Limb (tissue), 2 donors: ENCODE measurements at regions not wholly inside any gene's neighbourhood (a gene's known extent, or its start where the extent isn't known, plus 50 kb on each side); places are given as distances from the start of the nearest gene placed in this dataset.
"Not testable (repeated sequence)": the region's sequence is repeated elsewhere in the genome, so short reads cannot be mapped to it uniquely, and the experiment has no call there.

Source experiments
- DNase-seq, 2 donors: peaks; one replicate each; pipeline ENCODE4 v3.0.0-alpha.2; 2016; ENCODE audit errors: extremely low spot score in 2 of 2

DNA sequence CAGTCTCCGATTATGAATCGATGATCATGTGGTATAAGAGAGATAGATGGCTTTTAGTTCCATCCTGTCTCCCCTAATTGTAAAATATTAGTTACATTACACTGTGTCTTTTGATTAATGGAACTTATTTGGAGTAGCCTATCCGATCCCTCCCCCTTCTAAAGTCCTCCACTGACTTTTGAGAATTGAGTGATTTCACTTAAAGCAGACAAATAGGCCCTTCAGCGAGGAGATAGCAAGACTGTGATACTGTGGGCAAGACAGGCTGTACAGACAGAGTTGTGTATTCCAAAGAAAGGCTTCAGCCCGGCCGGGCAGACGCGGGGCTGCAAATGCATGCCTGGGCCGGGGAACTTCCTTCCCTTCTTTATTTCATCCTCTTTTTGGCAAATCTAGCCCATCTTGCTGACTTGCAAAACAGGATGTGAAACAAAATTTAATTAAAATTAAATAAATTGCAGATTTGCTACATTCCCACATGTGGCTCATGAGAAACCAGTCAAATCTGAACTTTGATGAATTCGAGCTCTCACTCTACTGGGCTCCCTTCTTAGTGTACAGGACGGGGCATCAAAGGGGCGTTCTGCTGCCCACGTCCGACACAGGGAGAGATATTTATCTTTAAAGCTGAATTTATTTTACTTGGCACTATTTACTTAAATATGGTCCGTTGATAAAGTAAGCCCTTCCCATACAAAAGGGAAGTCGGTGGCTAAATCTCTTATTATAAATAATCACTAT, 314.8 kb downstream of the ZNF536 start:
- no peak for DNase-seq

DNA sequence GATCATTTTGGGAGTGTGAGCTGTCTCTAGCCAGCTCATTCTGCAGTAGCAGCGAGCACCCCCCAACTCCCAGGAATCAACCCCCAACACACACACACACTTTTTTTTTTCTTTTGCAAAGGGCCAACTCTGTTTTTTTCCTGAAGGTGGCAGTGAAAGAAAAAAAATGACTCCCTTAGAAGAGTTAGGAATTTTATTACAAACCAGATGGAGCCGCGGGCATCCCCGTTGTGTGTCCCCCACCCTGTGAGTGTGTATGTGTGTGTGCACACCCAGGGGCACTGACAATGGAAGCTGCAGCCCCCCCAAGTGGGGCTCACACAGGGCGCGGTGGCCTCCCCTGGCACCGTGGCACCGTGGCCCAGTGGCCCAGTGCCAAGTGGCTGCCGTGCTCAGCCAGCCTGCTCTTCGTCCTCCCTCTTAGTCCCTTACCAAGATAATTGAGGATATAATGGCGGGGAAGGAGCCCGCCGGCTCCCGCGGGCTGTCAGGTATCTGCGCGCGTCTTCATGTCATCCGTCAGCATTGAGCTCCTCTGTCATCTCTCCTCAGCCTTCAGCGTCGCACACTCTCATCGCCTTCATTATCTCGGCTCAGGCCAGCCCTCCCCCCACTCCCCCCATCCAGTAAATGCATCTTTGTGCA, 314.1 kb downstream of the ZNF536 start:
- DNase-seq, result peak; percentile 60 to 67

DNA sequence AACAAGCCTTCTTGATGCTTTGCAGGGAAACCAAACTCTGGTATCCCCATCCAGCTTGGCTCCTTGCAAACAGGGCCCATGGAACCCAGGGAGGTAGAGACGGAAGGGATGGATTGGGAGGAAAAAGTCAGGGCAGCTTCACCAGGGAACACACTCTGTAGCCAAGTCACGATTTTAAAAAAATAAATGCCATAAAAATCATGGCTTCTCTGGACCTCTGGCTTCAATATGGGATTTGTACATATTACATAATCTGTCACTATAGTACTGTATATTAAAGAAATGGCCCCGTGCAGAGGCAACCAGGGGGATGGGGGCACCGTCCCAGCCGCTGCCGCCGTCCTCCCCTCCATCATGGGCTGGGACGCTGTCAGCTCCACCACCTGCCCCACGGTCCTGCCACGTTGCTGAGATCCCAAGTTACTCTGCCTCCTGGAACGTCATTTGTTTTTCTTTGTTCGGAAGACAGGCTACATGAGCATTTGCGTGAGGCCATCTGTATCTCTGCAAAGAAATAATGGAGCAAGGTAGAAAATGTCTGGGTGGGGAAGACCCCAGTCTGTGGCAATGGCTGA, 313.3 kb downstream of the ZNF536 start:
- DNase-seq, result no peak

- DNase-seq, result no peak
Measured at GRCh38 chr19:30684613-30685012, 312.4 kb downstream of the ZNF536 start.

DNA sequence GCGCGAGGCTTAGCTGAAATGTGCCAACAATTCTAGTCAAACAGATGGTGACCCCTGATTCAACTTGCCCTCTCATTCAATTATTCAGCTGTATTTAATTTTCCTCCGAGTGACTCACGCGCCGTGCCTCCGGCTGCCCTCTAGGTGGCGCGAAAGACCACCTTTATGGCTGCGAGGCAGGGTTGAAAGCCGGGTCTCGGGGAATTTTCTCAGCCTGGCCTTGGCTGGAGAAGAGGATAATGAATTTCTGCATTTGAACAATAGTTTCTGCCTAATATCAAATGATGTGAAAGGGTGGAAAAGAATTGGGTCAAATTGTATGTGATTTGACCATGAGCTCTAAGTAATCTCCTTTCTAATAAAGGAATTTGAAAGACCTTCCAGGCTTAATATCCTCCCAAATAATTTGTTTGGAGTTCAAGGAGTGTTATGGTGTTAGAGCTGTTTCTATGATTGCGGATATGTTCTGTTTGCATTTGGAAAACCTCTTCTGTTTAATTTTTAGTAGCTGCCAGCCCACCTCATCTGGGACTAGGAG, 310.9 kb downstream of the ZNF536 start:
- peak; percentile 92 for DNase-seq

- DNase-seq, result no peak
Measured at GRCh38 chr19:30682146-30682998, 310.2 kb downstream of the ZNF536 start.

DNA sequence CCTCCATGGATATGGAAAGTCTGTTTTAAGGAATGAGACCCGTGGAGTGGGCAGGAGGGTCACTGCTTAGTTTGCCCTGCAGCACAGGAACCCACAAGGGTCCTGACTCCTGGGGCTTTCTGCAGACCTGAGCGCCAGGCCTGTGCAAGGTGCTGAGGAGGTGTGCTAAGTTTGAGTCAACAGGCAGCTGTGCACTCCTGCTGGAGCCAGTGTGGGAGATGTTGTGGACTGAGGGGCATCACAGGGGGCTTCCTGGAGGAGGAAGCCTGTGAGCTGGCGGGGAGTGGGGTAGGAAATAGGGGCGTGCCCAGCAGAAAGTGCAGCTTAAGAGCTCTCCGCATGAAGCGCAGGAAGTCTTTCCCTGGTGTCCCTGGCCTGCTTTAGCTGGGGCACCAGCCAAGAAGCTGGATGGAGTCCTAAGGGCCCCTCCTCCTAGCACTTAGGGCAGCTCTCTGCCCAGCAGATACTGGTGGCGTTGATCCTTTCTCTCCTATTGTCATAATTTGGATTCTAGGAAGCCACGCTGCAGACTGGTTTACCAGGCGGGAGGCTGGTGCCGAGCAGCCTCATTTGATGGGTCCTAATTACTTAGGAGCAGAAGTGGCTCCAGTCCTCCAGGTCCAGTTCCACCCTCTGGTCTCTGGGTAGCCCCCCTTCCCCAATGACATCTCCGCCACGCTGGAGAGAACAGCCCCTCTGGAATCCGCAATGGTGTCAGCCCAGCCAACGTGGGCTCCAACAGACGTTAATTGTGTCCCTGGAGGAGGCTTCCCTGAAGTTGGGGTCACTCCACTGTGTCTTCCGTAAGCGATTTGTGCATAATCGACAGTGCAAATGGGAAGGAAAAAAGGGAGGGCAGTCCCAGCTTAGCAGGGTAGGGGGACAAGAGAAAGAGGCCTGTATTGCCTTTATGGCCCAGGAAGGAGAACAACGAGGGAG, 309.2 kb downstream of the ZNF536 start:
- no peak for DNase-seq

GRCh38 chr19:30680399-30680798, 308.2 kb downstream of the ZNF536 start:
- not testable (repeated sequence) for DNase-seq

DNA sequence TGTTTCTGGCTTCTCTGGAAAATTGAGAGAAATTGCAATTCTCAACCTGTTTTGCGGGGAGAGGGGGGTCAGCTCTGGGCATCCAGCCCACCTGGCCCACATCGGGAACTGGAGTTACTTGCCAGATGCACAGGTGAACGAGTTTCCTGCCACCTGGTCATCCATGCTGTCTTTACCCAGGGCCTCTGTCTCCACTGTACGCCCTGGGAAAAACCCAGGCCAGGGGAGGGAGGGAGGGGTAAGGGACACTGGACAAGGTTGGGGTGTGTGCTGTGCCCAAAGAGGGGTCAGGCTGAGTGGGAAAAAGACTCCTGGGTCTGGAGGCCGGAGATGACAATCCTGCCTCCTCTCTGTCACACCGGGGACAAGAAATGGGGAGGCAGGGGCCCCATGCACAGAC, 307.6 kb downstream of the ZNF536 start:
- DNase-seq, result no peak

- DNase-seq, result peak in 1 of 2 donors; percentile 66
Measured at GRCh38 chr19:30679153-30679702, 307.0 kb downstream of the ZNF536 start.

DNA sequence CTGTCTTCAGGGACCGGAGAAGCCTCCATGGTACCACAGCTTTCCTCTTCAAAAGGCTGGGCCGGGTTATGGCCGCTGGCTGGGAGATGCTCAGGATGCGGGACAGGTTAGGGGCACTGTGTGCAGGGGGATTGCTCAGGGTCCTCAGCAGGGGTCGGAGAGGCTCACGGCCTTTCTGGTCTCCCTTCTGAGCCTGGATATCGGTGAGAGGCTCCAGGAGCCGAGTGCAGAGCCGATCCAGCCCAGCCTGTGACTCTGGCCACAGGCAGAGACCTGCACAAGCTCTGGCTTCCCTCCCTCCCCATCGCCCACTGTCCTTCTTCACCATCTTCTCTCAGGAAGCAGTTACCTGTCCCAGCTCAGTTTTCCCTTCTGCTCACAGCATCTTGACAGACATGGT, 306.0 kb downstream of the ZNF536 start:
- DNase-seq, result no peak

DNA sequence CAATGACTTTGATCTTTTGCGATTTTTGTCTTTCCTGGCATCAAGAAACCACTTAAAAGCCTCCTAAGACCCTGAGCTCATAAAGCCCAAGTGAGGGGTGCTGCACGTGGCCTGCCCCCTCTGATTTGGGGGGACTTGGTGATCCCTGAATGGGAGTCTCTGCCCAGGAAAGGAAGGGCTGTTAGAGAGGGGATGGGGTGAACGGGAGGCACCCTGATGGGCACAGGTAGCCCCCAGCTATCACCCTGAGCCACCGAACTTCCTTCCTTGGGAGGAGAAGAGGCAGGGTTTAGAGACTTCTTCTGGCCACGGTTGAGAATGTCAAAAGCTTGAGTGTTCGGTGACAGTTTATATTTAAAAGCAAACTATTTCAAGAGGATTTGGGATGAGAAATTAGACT, 305.5 kb downstream of the ZNF536 start:
- no peak for DNase-seq

DNA sequence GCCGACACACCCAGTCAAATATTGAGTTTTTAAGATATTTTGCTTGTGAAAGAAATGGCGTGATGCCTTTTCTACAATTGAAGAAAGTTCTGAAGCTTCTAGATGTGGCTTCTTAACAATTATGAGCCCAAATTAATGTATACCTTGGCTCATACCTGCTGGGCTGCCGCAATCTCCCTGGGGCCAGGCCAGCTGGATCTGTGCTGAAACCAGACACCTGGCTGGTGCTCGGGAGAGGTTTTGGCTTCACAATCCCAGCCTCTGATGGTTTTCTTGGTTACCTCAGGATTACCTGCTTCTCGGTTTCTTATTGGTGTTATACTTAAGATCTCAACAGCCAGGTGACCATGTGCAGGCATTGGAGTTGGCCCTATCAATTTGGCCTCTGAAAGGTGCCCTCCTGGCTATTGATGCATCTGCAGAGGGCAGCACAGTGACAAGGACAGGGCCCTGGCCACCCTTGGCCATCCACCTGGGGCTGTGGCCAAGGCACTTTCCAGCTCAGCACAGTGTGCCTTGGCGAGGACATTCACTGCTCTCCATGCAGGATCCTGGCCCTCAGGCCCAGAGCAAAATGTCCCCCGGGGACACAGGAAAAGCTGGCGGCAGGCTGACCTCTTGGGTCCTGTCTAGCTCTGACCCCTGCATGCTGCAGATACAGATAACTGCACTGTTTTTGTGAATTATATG, 305.0 kb downstream of the ZNF536 start:
- DNase-seq, result no peak

DNA sequence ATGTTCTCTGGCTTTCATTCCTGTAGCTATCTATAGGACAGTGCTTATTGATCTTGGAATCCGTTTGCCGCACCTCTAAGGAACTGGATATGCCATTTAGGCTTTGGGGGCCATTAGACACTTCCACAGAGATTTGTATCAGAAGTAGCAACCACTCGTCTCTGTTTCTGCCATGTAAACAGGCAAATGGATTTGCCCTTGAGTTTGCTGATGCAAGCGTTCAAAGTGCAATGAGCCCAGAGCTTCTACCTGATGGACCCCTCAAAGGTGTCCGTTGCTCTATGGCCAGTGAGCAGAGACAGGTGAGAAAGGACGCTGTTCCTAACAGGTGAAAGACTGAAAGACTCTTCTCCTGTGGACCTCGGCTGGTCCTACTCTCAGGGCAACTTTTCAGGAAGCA, 302.9 kb downstream of the ZNF536 start:
- DNase-seq, result no peak

DNA sequence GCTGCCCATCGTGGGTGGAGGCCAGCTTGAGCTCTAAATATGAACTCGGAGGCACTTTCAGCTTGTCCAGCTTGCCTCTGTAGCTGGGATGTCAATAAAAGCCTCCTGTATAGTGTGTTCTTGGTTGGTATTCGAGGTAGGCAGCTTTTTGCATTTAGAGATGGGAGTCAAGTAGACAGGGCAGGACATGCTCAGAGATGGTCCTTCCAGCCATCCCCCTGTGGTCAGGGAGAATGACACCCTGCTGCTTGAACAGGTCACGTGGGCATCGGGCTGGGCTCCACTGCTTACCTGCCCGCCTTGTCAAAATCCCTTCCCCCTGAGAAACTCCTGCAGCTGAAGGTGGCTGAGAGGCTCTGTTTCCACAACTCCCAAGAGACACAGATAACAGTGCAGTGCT, 302.5 kb downstream of the ZNF536 start:
- DNase-seq, result no peak

DNA sequence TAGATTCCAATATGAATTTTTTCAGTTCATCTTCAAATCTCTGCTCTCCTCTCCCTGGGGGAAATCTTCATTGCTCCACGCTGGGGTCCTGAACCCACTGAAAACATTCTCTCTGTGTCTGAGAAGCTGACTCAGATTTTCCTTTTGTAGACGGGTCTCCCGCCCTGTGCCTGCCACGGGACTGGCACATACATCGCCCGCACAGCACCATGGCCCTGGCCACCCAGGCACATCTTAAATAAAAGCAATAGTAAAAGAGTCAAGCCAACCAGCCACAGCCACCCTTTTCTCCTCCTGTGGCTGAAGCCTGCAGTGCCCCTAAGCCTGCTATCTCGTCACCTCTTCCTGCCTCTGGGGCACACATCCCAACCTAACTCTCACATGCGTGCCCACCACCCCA, 301.2 kb downstream of the ZNF536 start:
- DNase-seq, result no peak

- no peak for DNase-seq
Measured at GRCh38 chr19:30672926-30673325, 300.7 kb downstream of the ZNF536 start.

DNA sequence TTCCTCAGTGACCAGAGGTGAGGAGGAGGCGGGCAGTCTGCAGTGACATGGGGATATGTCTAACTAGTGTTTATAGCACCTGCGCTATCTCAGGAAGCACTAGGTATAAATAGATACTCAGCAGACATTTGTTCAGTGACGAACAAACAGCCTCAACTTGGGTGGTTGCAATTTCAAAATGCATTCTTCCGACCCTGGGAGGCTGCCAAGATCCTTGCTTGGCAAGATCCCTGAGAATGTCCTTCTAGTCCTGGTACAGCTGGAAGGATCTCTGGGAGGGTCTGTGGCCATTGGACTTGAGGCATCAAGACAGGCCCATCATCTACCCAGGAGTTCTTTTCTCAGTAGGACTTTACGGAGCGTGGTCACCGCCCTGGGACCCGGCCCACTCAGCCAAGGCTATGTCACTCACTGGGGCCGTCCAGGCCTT, 299.5 kb downstream of the ZNF536 start:
- no peak for DNase-seq

DNA sequence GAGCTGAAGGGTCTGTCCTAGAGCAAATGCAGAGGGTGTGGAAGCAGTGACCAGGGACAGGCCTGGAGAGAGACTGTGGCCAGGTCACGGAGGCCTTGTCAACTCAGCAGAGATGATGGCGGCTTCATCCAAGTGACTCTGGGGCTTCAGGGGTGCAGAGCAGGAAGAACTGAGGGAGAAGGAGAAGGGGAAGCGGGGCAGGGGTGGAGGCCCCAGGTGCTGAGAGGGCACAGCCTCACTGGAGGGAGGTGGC, 299.1 kb downstream of the ZNF536 start:
- DNase-seq, result no peak
